Sigmoid colon (tissue), 6 donors: ENCODE measurements at regions not wholly inside any gene's neighbourhood (a gene's known extent, or its start where the extent isn't known, plus 50 kb on each side); places are given as distances from the start of the nearest gene placed in this dataset.

Source experiments
- DNase-seq: peaks from one replicate; pipeline ENCODE4 v3.0.0-alpha.2; 2019
- H3K27ac ChIP-seq, 4 donors: fragments of 200-600 bp; sonication (generic); one replicate each; pipeline ENCODE4 v1.5.1; 2016 to 2019; ENCODE audit warnings: mild to moderate bottlenecking in 1 of 4
- H3K27me3 ChIP-seq, 3 donors: fragments of 200-600 bp; sonication (generic); one replicate each; pipeline ENCODE4 v1.5.1; 2019; ENCODE audit warnings: mild to moderate bottlenecking in 1 of 3
- H3K36me3 ChIP-seq, 4 donors: fragments of 200-600 bp; sonication (generic); one replicate each; pipeline ENCODE4 v1.5.1; 2016 to 2019
- H3K4me1 ChIP-seq, 4 donors: fragments of 200-600 bp; sonication (generic); one replicate each; pipeline ENCODE4 v1.5.1; 2017 to 2019
- H3K4me3 ChIP-seq, 4 donors: fragments of 200-600 bp; sonication (generic); one replicate each; pipeline ENCODE4 v1.5.1; 2017 to 2019; ENCODE audit warnings: mild to moderate bottlenecking in 2 of 4, moderate library complexity in 1 of 4
- H3K9me3 ChIP-seq, 4 donors: fragments of 200-600 bp in 3 of 4; sonication (generic) in 3 of 4; one replicate each; pipeline versions ENCODE4 v1.5.1 to v1.6.1; 2013 to 2019
- EP300 ChIP-seq, 4 donors: sonication (generic); formaldehyde crosslinking; IDR thresholded peaks; one replicate each; pipeline ENCODE4 v1.6.1; 2017; ENCODE audit warnings: antibody characterized with exemption in 4 of 4
- POLR2A ChIP-seq, 2 donors: fragments of 450-650 bp; IDR thresholded peaks; one replicate each; pipeline ENCODE4 v1.6.1; 2016; ENCODE audit warnings: antibody characterized with exemption in 2 of 2, mild to moderate bottlenecking in 2 of 2, moderate library complexity in 2 of 2
- POLR2AphosphoS5 ChIP-seq, 4 donors: sonication (generic); formaldehyde crosslinking; IDR thresholded peaks; one replicate each; pipeline ENCODE4 v1.6.1; 2017; ENCODE audit warnings: antibody characterized with exemption in 4 of 4
- WGBS, 2 donors: extraction: QIAGEN DNeasy Blood & Tissue Kit; methylation state at CpG; one replicate each; pipeline ENCODE4 v1.1.7; 2013; 5-methylcytosine and 5-hydroxymethylcytosine counted together
- intact Hi-C: fragments of 100-400 bp; cut with DNase I; formaldehyde crosslinking; loops from one replicate; pipeline ENCODE4 v1.15.1; 2023
- TF ChIP-seq, protein P1 (sequence below), 4 experiments: fragments of 450-650 bp in 3 of 4; fragments of 200-600 bp in 1 of 4; IDR thresholded peaks; one replicate each; pipeline ENCODE4 v1.5.1; 2016 to 2019; ENCODE audit warnings: antibody characterized with exemption in 4 of 4, mild to moderate bottlenecking in 3 of 4, moderate library complexity in 2 of 4
- donor health status: healthy with polysubstance abuse.
- donor health status: healthy.

DNA sequence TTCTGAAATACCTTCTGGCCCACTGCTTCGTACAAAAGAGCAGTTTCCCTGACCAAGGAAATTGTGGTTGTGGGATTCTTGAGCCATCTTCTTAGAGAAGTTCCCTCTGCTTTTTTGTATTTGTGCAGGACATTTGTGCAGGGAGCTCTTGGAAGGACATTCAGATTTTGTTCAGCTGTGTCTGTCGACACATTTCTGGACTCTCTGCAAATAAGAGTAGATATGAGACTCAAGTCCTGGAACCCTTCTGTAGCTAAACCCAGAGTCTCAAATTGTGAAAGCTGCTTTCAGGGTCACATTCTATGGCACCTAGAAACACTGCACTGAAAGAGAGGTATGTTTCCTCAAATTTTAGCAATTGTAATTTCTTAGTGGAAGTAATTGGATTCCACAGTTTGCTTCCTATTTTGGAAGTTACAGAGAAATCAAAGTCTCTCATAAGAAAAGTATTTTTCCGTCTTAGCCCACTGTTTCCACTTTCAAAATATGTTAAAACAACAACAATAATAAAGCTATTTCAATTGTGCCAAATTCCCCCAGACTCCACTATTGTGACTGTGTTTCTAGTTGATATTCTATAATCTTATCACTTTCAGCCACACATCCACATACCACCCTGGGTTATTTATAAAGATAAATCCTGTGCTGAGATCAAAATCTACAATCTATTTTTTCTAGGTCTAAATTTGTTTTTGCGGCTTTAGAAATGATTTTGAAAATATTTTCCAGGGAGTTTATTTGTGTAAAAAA is 224.0 kb downstream of the COG6 start:
- no peaks in the 10 kb centered on the region for H3K36me3 ChIP-seq
- peak overlapping the region in 1 of 4 donors; percentile 20 for H3K27ac ChIP-seq
- WGBS, 2 donors, result 80 to 89% methylated on average over 4 of the region's 4 CpGs
- no peak for DNase-seq
- peaks cover 0 to 13% (median 2%) of the 10 kb centered on the region in 4 donors for H3K9me3 ChIP-seq
- no peak overlapping the region for H3K4me3 ChIP-seq
- H3K27me3 ChIP-seq, result peaks cover 0 to 21% (median 0%) of the 10 kb centered on the region in 3 donors
- TF ChIP-seq POLR2AphosphoS5 (IDR thresholded peaks at IDR 0.05), result peak in 2 of 4 donors; percentile 22 to 26
- TF ChIP-seq, protein P1, sequence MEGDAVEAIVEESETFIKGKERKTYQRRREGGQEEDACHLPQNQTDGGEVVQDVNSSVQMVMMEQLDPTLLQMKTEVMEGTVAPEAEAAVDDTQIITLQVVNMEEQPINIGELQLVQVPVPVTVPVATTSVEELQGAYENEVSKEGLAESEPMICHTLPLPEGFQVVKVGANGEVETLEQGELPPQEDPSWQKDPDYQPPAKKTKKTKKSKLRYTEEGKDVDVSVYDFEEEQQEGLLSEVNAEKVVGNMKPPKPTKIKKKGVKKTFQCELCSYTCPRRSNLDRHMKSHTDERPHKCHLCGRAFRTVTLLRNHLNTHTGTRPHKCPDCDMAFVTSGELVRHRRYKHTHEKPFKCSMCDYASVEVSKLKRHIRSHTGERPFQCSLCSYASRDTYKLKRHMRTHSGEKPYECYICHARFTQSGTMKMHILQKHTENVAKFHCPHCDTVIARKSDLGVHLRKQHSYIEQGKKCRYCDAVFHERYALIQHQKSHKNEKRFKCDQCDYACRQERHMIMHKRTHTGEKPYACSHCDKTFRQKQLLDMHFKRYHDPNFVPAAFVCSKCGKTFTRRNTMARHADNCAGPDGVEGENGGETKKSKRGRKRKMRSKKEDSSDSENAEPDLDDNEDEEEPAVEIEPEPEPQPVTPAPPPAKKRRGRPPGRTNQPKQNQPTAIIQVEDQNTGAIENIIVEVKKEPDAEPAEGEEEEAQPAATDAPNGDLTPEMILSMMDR (IDR thresholded peaks at IDR 0.05), result no peak
- no peak for TF ChIP-seq EP300 (IDR thresholded peaks at IDR 0.05)
- TF ChIP-seq POLR2A (IDR thresholded peaks at IDR 0.05), result no peak
- intact Hi-C loops, result loop anchor here (10.0 kb wide), 1 partner anchor 185 kb away; no protein-coding TSS in a partner anchor
- peaks cover 0 to 27% (median 25%) of the 10 kb centered on the region in 4 donors for H3K4me1 ChIP-seq

DNA sequence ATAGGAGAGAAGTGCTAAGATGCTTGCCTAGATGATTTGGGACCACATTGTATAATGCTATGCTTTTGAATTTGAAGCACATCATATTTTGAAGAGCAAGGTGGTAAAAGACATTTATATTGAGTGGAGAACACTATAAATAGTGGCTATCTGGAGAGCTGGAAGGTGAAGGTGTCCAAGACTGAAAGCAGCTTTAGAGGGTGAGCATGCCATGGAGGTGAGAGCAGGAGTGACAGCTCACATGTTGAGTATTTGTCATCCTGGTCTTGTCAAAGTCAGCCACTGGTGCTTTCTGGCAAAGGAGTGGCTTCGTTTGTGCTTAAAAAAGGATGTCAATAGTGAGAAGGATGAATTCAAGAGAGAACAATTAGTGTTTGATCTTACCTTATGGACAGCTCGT is 225.9 kb downstream of the COG6 start:
- TF ChIP-seq POLR2AphosphoS5 (IDR thresholded peaks at IDR 0.05) (no peak), EP300 (IDR thresholded peaks at IDR 0.05) (no peak), POLR2A (IDR thresholded peaks at IDR 0.05) (no peak)
- TF ChIP-seq, protein P1 (IDR thresholded peaks at IDR 0.05), result no peak
- Histone ChIP-seq H3K4me1 (peaks cover 0 to 14% (median 9%) of the 10 kb centered on the region in 4 donors), H3K4me3 (no peak overlapping the region), H3K36me3 (no peaks in the 10 kb centered on the region), H3K9me3 (peaks cover 0 to 13% (median 2%) of the 10 kb centered on the region in 4 donors), H3K27me3 (peaks cover 0 to 21% (median 0%) of the 10 kb centered on the region in 3 donors), H3K27ac (no peak overlapping the region)
- WGBS, 2 donors, result 41 to 68% methylated on average over 2 of the region's 2 CpGs
- no peak for DNase-seq
- intact Hi-C loops, result loop anchor here (10.0 kb wide), 1 partner anchor 187 kb away; no protein-coding TSS in a partner anchor

DNA sequence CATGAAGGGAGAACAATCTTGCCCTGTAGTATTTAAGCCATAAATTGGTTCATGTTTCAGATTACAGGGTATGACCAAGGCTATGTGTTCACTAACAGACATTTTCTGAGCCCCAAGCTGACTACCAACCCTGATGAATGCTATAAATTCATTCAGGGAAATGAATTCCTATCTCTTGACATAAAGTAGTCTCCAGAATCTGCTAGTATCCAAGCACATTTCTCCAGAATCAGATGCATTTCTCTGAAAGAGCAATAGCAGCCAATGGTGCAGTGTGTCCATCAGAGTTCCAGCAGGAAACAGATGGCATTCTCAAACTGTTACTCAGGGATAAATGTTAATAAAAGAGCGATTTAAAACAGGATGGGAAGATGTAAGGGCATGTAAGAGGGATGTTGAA is 226.4 kb downstream of the COG6 start:
- no peak overlapping the region for H3K27ac ChIP-seq
- TF ChIP-seq POLR2AphosphoS5 (IDR thresholded peaks at IDR 0.05), result no peak
- TF ChIP-seq, protein P1 (IDR thresholded peaks at IDR 0.05), result no peak
- no peak for TF ChIP-seq EP300 (IDR thresholded peaks at IDR 0.05)
- TF ChIP-seq POLR2A (IDR thresholded peaks at IDR 0.05), result no peak
- DNase-seq, result no peak
- peaks cover 0 to 13% (median 2%) of the 10 kb centered on the region in 4 donors for H3K9me3 ChIP-seq
- H3K27me3 ChIP-seq, result peaks cover 0 to 21% (median 0%) of the 10 kb centered on the region in 3 donors
- intact Hi-C loops, result loop anchor here (10.0 kb wide), 1 partner anchor 187 kb away; no protein-coding TSS in a partner anchor
- no peaks in the 10 kb centered on the region for H3K36me3 ChIP-seq
- 59 to 75% methylated on average over 1 of the region's 1 CpG for WGBS, 2 donors
- H3K4me1 ChIP-seq, result peaks cover 0 to 14% (median 9%) of the 10 kb centered on the region in 4 donors
- no peak overlapping the region for H3K4me3 ChIP-seq

DNA sequence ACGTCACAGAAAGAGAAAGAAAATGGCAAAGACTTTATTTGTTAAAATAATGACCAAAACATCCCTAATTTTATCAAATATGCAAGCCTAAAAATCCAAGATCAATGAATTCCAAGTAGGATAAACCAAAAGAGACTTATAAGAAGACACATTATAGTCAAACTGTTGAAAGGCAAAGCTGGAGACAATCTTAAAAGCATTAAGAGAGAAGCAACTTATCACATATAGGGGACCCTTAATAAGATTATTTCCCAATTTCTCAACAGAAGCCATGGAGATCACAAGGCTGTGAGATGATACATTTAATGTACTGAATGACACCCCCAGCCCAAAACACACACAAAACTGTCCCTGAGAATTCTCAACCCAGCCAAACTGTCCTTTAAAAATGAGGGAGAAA is 228.7 kb downstream of the COG6 start:
- WGBS, 2 donors, result 0 to 84% methylated on average over 1 of the region's 1 CpG
- Histone ChIP-seq H3K4me3 (no peak overlapping the region), H3K27me3 (peaks cover 0 to 16% (median 0%) of the 10 kb centered on the region in 3 donors), H3K9me3 (peaks cover 0 to 13% (median 2%) of the 10 kb centered on the region in 4 donors), H3K27ac (no peak overlapping the region), H3K36me3 (no peaks in the 10 kb centered on the region), H3K4me1 (peaks cover 0 to 28% (median 16%) of the 10 kb centered on the region in 4 donors)
- TF ChIP-seq EP300 (IDR thresholded peaks at IDR 0.05) (no peak), POLR2AphosphoS5 (IDR thresholded peaks at IDR 0.05) (no peak), POLR2A (IDR thresholded peaks at IDR 0.05) (no peak)
- TF ChIP-seq, protein P1 (IDR thresholded peaks at IDR 0.05), result no peak
- intact Hi-C loops, result loop anchor here (10.0 kb wide), 1 partner anchor 189 kb away; no protein-coding TSS in a partner anchor
- no peak for DNase-seq
